GM18517 (cell line): ENCODE measurements at regions not wholly inside any gene's neighbourhood (a gene's known extent, or its start where the extent isn't known, plus 50 kb on each side); places are given as distances from the start of the nearest gene placed in this dataset.
"Not testable (repeated sequence)": the region's sequence is repeated elsewhere in the genome, so short reads cannot be mapped to it uniquely, and the experiment has no call there.

ENCODE experiments used
- ATAC-seq: cut with Tn5 transposase; IDR thresholded peaks from one replicate; pipeline ENCODE4 v1.9.1; 2021; ENCODE audit warnings: mild to moderate bottlenecking, moderate library complexity; ENCODE audit not compliant: unreplicated experiment

- ATAC-seq, result no peak
Observed at GRCh38 chr3:17847156-17847555, 104.7 kb upstream of the TBC1D5 start.

- no peak for ATAC-seq
Observed at GRCh38 chr3:17846466-17846865, 104.0 kb upstream of the TBC1D5 start.

GRCh38 chr3:17845026-17845812, 102.8 kb upstream of the TBC1D5 start:
- no peak for ATAC-seq

GRCh38 chr3:17844236-17844635, 101.8 kb upstream of the TBC1D5 start:
- no peak for ATAC-seq

GRCh38 chr3:17841190-17841828, 98.9 kb upstream of the TBC1D5 start:
- peak; percentile 80 for ATAC-seq

- no peak for ATAC-seq
Observed at GRCh38 chr3:17840651-17841050, 98.2 kb upstream of the TBC1D5 start.

- no peak for ATAC-seq
Observed at GRCh38 chr3:17840126-17840525, 97.7 kb upstream of the TBC1D5 start.

- no peak for ATAC-seq
Observed at GRCh38 chr3:17836919-17837318, 94.5 kb upstream of the TBC1D5 start.

- no peak for ATAC-seq
Observed at GRCh38 chr3:17836092-17836491, 93.7 kb upstream of the TBC1D5 start.

GRCh38 chr3:17833786-17834559, 91.5 kb upstream of the TBC1D5 start:
- no peak for ATAC-seq

GRCh38 chr3:17832016-17832415, 89.6 kb upstream of the TBC1D5 start:
- ATAC-seq, result no peak

GRCh38 chr3:17831366-17831765, 88.9 kb upstream of the TBC1D5 start:
- ATAC-seq, result no peak

GRCh38 chr3:17830788-17831187, 88.4 kb upstream of the TBC1D5 start:
- no peak for ATAC-seq

- no peak for ATAC-seq
Observed at GRCh38 chr3:17828388-17828787, 86.0 kb upstream of the TBC1D5 start.

GRCh38 chr3:17825298-17825697, 82.9 kb upstream of the TBC1D5 start:
- ATAC-seq, result no peak

- no peak for ATAC-seq
Observed at GRCh38 chr3:17823816-17824215, 81.4 kb upstream of the TBC1D5 start.

- no peak for ATAC-seq
Observed at GRCh38 chr3:17823036-17823435, 80.6 kb upstream of the TBC1D5 start.

GRCh38 chr3:17820704-17821103, 78.3 kb upstream of the TBC1D5 start:
- no peak for ATAC-seq

GRCh38 chr3:17820275-17820674, 77.8 kb upstream of the TBC1D5 start:
- ATAC-seq, result no peak

GRCh38 chr3:17817973-17818372, 75.5 kb upstream of the TBC1D5 start:
- ATAC-seq, result not testable (repeated sequence)

- ATAC-seq, result no peak
Observed at GRCh38 chr3:17817545-17817944, 75.1 kb upstream of the TBC1D5 start.

GRCh38 chr3:17816839-17817238, 74.4 kb upstream of the TBC1D5 start:
- not testable (repeated sequence) for ATAC-seq
